GM12865 (cell line): ENCODE measurements at regions not wholly inside any gene's neighbourhood (a gene's known extent, or its start where the extent isn't known, plus 50 kb on each side); places are given as distances from the start of the nearest gene placed in this dataset.
A peak's percentile ranks its signal among the peaks of the same experiment; 100 is the strongest.

ENCODE experiments used
- DNase-seq: peaks from one replicate; pipeline ENCODE4 v3.0.0; 2010; ENCODE audit warnings: low read depth
- H3K4me3 ChIP-seq: 2 replicates; pipeline ENCODE4 v1.5.1; 2011; ENCODE audit warnings: mild to moderate bottlenecking, low read depth, low read length, control low read depth
- TF ChIP-seq, protein P1 (sequence below): IDR thresholded peaks from 2 replicates; pipeline ENCODE4 v1.5.1; 2011; ENCODE audit warnings: low read length, control low read depth, low read depth, inconsistent platforms; ENCODE audit not compliant: insufficient read depth; ENCODE audit errors: missing control alignments

DNA sequence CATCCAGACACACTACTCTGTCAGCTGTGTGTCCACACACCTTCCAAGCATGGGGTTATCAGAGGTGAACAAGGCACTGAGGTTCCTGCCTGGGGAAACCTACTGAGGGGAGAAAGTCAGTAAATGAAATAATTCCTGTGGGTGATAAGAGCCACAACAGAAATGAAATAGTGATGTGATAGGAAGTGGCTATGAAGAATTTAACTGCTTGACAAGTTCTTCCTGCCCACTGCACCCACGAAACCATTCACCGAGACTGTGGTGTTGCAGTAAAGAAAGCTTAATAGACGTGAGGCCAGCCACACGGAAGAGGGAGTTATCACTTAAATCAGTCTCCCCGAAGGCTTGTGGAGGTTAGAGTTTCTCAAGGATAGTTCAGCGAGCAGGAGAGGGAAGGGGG is 353.1 kb downstream of the UQCRFS1 start:
- TF ChIP-seq, protein P1, sequence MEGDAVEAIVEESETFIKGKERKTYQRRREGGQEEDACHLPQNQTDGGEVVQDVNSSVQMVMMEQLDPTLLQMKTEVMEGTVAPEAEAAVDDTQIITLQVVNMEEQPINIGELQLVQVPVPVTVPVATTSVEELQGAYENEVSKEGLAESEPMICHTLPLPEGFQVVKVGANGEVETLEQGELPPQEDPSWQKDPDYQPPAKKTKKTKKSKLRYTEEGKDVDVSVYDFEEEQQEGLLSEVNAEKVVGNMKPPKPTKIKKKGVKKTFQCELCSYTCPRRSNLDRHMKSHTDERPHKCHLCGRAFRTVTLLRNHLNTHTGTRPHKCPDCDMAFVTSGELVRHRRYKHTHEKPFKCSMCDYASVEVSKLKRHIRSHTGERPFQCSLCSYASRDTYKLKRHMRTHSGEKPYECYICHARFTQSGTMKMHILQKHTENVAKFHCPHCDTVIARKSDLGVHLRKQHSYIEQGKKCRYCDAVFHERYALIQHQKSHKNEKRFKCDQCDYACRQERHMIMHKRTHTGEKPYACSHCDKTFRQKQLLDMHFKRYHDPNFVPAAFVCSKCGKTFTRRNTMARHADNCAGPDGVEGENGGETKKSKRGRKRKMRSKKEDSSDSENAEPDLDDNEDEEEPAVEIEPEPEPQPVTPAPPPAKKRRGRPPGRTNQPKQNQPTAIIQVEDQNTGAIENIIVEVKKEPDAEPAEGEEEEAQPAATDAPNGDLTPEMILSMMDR = no peak
- DNase-seq = peak; percentile 48
- H3K4me3 ChIP-seq = no peak overlapping the region

DNA sequence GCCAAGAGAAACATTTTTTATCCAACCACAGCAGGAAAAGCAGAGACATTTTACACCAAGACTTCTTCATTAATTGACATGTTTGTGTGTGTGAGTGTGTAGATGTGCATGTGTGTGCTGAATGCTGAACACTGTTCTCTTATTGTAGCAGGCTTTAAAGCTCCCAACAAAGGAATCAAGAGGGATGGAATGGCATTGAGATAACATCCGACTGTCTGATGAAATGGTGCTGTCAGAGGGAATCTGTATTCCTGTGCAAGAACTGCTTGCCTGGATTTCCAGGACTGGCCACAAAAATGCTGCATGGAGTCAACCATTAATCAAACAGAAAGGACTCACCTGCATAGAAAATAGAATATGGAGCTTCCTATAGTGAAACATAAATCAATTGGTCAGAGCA is 354.0 kb downstream of the UQCRFS1 start:
- DNase-seq = no peak
- H3K4me3 ChIP-seq = no peak overlapping the region
- TF ChIP-seq, protein P1 = no peak

DNA sequence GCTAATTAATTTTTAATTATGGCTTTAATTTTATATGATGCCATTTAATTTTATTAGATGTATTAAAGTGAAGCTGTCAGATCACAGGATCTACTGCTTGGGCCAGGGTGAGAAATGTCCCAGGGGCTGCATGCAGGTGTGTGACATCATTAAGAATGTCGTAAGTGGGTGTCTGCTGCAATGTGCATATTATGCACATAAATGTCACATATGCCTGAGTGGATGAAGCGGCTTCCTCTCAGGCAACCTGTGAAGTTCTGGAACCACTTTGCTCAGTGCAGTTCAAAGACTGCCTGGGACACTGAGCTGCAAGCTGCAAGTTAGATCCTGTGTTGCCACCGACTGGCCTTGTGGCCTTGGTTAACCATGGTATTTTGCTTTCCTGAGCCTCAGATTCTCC is 355.0 kb downstream of the UQCRFS1 start:
- no peak overlapping the region for H3K4me3 ChIP-seq
- DNase-seq = no peak
- TF ChIP-seq, protein P1 = no peak

DNA sequence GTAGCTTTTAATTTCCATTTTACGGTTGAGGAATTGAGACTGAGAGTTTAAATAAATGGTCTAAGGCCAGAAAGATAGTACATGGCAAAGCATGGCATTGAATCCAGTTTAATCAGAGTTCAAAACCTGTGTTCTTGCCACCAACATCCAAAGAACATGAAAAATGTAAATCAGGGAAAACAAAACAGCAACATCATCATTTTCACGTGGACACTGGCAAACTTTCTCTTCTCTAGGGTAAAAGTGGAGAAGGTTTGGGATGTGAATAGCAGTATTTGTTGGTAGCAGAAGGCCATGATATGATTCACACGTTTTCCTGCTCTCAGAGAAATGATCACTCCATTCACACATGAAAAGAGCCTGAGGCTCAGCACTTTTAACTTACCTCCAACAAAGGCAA is 357.7 kb downstream of the UQCRFS1 start:
- no peak overlapping the region for H3K4me3 ChIP-seq
- TF ChIP-seq, protein P1 = no peak
- DNase-seq = no peak

DNA sequence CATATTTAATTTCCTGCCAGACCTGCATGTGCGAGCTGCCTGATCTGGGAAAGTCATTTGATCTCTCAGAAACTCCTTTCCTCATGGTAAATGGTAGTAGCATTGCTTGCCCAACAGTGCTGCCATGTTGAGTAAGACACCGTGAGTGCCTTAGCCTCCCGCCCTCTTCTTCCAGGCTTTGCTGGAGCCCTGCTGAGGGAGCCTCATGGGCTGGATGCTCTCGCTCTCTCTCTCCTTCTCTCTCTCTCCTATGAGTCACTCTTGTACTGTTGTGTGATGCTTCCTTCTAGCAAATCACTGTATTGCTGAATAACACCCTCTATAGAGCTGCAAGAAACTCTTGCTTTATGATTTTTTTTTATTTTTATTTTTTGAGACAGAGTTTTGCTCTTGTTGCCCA is 365.5 kb downstream of the UQCRFS1 start:
- TF ChIP-seq, protein P1 = no peak
- no peak overlapping the region for H3K4me3 ChIP-seq
- DNase-seq = no peak

DNA sequence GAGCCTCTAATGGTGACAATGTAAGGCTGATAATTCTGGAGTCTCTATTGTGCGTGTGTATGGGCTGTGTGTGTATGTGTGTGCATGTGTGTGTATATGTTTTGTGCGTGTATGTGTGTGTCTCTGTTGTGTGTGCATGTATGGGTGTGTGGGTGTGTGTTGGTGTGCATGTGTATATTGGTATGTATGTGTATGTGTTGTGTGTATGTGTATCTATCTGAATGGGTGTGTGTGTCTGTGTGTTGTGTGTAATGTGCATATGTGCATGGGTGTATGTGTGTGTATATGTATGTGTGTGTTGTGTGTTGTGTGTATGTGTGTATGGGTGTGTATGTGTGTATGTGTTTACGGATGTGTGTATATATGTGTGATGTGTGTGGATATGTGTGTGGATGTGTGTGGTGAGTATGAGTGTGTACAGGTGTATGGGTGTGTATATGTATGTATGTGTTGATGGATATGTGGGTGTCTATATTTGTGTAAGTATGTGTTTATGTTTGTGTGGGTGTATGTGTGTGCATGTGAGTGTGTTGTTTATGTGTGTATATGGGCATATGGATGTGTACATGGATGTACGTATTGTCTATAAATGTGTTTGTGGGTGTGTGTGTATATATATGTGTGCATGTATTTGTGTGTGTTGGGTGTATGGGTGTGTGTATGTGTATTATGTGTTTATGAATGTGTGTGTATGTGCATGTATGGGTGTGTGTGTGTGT is 366.7 kb downstream of the UQCRFS1 start:
- TF ChIP-seq, protein P1 = no peak
- H3K4me3 ChIP-seq = no peak overlapping the region
- no peak for DNase-seq
